Fibroblast of the aortic adventitia (primary cell): ENCODE measurements at regions not wholly inside any gene's neighbourhood (a gene's known extent, or its start where the extent isn't known, plus 50 kb on each side); places are given as distances from the start of the nearest gene placed in this dataset.

Experiments used
- DNase-seq: peaks from one replicate; pipeline ENCODE4 v3.0.0-alpha.2; 2010; ENCODE audit warnings: low read depth
- H3K4me3 ChIP-seq: 2 replicates; pipeline ENCODE4 v1.5.1; 2011; ENCODE audit warnings: low read depth, mild to moderate bottlenecking, control low read depth, low read length, moderate library complexity
- CTCF ChIP-seq: IDR thresholded peaks from 2 replicates; pipeline ENCODE4 v1.5.1; 2011; ENCODE audit warnings: mild to moderate bottlenecking, low read length, control low read depth, inconsistent platforms; ENCODE audit not compliant: insufficient read depth

GRCh38 chr13:106911627-106912026, 343.7 kb upstream of the ARGLU1 start:
- no peak for DNase-seq
- TF ChIP-seq CTCF, result no peak
- no peak overlapping the region for H3K4me3 ChIP-seq

GRCh38 chr13:106911020-106911419, 343.1 kb upstream of the ARGLU1 start:
- no peak for DNase-seq
- TF ChIP-seq CTCF, result no peak
- no peak overlapping the region for H3K4me3 ChIP-seq

GRCh38 chr13:106906426-106906996, 338.6 kb upstream of the ARGLU1 start:
- DNase-seq, result no peak
- no peak for TF ChIP-seq CTCF
- no peak overlapping the region for H3K4me3 ChIP-seq

- no peak for DNase-seq
- no peak overlapping the region for H3K4me3 ChIP-seq
- TF ChIP-seq CTCF, result no peak
Observed at GRCh38 chr13:106905380-106906162, 337.6 kb upstream of the ARGLU1 start.

- no peak for TF ChIP-seq CTCF
- DNase-seq, result no peak
- H3K4me3 ChIP-seq, result no peak overlapping the region
Observed at GRCh38 chr13:106899442-106899841, 331.5 kb upstream of the ARGLU1 start.

GRCh38 chr13:106898231-106898630, 330.3 kb upstream of the ARGLU1 start:
- no peak for TF ChIP-seq CTCF
- H3K4me3 ChIP-seq, result no peak overlapping the region
- DNase-seq, result no peak

GRCh38 chr13:106888148-106888547, 320.2 kb upstream of the ARGLU1 start:
- no peak for TF ChIP-seq CTCF
- no peak for DNase-seq
- no peak overlapping the region for H3K4me3 ChIP-seq
